ACC112 (cell line): ENCODE measurements at regions not wholly inside any gene's neighbourhood (a gene's known extent, or its start where the extent isn't known, plus 50 kb on each side); places are given as distances from the start of the nearest gene placed in this dataset.

Experiments used
- H2AFZ ChIP-seq: fragments of 200-600 bp; sonication (generic); one replicate; pipeline ENCODE4 v1.6.0; 2017; ENCODE audit warnings: antibody characterized with exemption, low read length; ENCODE audit not compliant: unreplicated experiment
- H3K27ac ChIP-seq: fragments of 200-600 bp; sonication (generic); 2 replicates; pipeline ENCODE4 v1.5.1; 2014; ENCODE audit warnings: low read depth, mild to moderate bottlenecking, antibody characterized with exemption, low read length, moderate library complexity
- H3K27me3 ChIP-seq: fragments of 200-600 bp; sonication (generic); 2 replicates; pipeline ENCODE4 v1.6.1; 2014; ENCODE audit warnings: mild to moderate bottlenecking, antibody characterized with exemption, low read length, moderate library complexity, mixed read lengths; ENCODE audit not compliant: insufficient read depth
- H3K36me3 ChIP-seq: fragments of 200-600 bp; sonication (generic); 2 replicates; pipeline ENCODE4 v1.6.1; 2016; ENCODE audit warnings: mild to moderate bottlenecking, antibody characterized with exemption, low read length, moderate library complexity, mixed read lengths; ENCODE audit not compliant: insufficient read depth
- H3K4me1 ChIP-seq: fragments of 200-600 bp; sonication (generic); one replicate; pipeline ENCODE4 v1.6.1; 2016; ENCODE audit warnings: low read length, mixed read lengths; ENCODE audit not compliant: insufficient read depth, unreplicated experiment, control insufficient read depth
- H3K4me3 ChIP-seq: fragments of 200-600 bp; sonication (generic); 2 replicates; pipeline ENCODE4 v1.5.1; 2014; ENCODE audit warnings: mild to moderate bottlenecking, low read depth, low read length
- H3K79me2 ChIP-seq: fragments of 200-600 bp; sonication (generic); one replicate; pipeline ENCODE4 v1.6.0; 2016; ENCODE audit warnings: low read length; ENCODE audit not compliant: control insufficient read depth, unreplicated experiment, insufficient read depth

DNA sequence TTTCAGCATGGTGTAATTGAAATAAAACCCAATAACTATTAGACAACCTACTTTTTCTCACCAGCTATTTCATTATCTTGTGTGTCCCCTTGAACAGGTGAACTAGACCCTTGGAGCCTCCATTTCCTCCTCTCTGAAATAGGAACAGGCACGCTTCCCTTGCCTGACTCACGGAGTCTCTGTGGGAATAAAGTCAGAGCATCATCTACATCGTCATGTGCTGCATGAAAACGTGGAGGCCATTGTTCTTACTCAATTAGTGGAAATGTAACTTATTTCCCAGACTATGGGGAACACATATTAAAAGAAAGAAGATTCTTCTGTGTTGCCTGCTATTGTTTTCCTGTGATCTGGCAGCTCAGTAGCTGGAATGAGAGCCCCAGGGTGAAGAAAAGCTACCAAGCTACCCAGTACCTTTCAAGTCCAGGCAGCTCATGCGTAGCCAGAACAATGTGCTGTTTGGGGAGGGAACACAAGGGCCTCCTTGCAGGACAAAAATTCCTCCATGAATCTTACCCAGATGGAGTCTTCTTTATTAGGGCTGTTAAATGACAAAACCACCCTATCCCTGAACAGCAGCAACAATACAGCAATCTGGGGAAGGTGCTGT, 59.8 kb downstream of the SOX11 start:
- Histone ChIP-seq H3K36me3 (no peaks in the 10 kb centered on the region), H3K27ac (no peak overlapping the region), H3K4me1 (no peaks in the 10 kb centered on the region), H3K4me3 (no peak overlapping the region), H3K27me3 (no peaks in the 10 kb centered on the region), H2AFZ (no peak overlapping the region), H3K79me2 (no peaks in the 10 kb centered on the region)

DNA sequence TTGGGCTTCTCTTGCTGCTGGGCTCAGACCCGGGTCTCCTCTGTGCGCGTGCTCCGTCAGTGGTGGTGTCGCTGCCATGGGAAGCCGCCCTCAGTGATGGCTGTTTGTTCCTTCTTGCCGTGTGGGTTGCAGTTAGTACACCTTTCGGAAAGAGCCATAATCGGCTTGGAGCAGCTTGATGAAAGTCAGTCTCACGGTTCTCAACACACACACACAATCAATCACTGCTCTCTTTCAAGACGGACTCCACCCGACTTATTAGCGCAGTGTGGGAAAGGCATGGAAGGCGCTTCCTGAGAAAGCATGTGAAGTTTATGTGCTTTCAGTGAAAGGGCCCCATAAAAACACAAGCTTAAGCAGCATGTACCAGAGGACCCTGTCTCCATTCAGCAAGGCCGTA, 64.1 kb downstream of the SOX11 start:
- no peaks in the 10 kb centered on the region for H3K4me1 ChIP-seq
- no peak overlapping the region for H3K27ac ChIP-seq
- no peak overlapping the region for H2AFZ ChIP-seq
- H3K36me3 ChIP-seq, result no peaks in the 10 kb centered on the region
- no peaks in the 10 kb centered on the region for H3K27me3 ChIP-seq
- no peaks in the 10 kb centered on the region for H3K79me2 ChIP-seq
- H3K4me3 ChIP-seq, result no peak overlapping the region

DNA sequence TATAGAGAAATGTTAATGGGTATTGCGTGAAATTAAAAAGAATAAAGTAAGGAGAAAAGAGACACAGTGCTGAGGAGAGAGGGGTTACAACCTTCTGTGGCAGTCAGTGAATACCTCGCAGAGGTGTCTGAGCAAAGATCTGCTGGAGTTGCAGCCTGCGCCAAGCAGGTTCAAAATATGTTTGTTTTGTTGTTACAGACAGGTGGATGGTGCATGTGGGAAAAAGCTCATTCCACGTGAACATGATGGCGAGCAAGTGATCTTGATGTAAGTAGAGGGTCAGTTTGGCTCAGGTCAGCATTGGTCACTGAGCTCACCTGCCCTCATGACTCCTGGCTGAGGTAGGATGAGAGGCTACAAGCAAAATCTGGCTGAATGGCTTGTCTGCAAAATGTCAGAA, 66.2 kb downstream of the SOX11 start:
- no peaks in the 10 kb centered on the region for H3K79me2 ChIP-seq
- H3K27ac ChIP-seq, result no peak overlapping the region
- no peaks in the 10 kb centered on the region for H3K4me1 ChIP-seq
- no peak overlapping the region for H3K4me3 ChIP-seq
- H2AFZ ChIP-seq, result no peak overlapping the region
- H3K27me3 ChIP-seq, result no peaks in the 10 kb centered on the region
- no peaks in the 10 kb centered on the region for H3K36me3 ChIP-seq

DNA sequence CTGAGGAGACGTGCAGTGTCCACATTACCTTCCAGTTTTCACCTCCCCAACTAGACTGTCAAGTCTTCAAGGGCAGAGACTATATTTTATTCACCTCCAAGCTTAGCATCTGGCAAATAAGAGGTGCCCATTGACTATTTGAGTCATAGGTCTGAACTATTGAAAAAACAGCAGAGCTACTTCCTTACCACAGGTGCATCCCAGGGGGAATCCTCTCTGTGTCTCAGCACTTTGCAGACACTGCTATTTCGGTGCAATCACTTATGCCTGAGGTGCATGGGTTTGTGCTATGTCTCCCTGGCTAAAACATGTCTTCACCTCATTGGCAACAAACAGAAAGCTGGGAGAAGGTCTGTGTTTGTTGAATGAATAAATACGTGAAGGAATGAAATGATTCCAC, 67.8 kb downstream of the SOX11 start:
- H3K36me3 ChIP-seq, result no peaks in the 10 kb centered on the region
- no peaks in the 10 kb centered on the region for H3K27me3 ChIP-seq
- H2AFZ ChIP-seq, result no peak overlapping the region
- no peaks in the 10 kb centered on the region for H3K79me2 ChIP-seq
- H3K4me1 ChIP-seq, result no peaks in the 10 kb centered on the region
- H3K4me3 ChIP-seq, result no peak overlapping the region
- H3K27ac ChIP-seq, result no peak overlapping the region

DNA sequence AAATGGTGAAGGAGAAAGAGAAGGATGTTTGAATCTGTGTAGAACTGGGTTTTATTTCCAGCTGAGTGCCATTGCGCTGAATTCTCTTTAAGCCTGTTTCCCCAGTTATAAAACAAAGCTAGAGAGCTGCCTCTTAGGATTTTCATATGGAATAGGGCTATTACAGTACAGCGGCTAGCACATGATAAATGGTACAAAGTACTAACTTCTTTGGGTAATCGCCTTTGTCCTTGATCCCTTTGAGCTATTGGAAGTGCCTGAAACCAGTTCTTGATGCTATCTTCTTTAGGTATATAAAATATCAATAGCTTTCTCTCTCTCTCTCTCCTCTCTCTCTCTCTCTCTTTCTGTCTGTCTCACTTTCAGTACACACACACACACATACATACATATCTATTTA, 71.3 kb downstream of the SOX11 start:
- no peak overlapping the region for H3K27ac ChIP-seq
- no peak overlapping the region for H3K4me3 ChIP-seq
- H3K36me3 ChIP-seq, result no peaks in the 10 kb centered on the region
- H2AFZ ChIP-seq, result no peak overlapping the region
- no peaks in the 10 kb centered on the region for H3K4me1 ChIP-seq
- H3K79me2 ChIP-seq, result no peaks in the 10 kb centered on the region
- H3K27me3 ChIP-seq, result no peaks in the 10 kb centered on the region

DNA sequence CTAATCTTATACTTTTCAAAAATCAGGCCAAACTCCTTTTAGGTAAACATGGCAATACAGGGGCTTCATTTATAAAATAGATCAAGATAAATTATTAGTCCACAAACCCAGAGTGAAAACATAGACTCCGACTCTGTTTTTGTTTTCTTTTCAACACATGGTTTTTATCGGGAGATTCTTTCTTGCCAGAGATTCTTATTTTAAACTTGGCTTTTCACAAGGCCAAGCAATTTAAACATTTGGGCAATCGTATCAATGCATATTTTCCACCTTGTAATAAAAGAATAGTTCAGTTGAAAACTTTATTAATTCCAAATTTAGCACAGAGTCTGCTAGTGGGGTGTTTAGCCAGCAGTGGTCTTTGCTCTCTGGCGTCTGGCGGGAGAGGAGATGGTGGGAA, 71.9 kb downstream of the SOX11 start:
- no peak overlapping the region for H3K27ac ChIP-seq
- H3K4me3 ChIP-seq, result no peak overlapping the region
- H2AFZ ChIP-seq, result no peak overlapping the region
- H3K4me1 ChIP-seq, result no peaks in the 10 kb centered on the region
- no peaks in the 10 kb centered on the region for H3K79me2 ChIP-seq
- no peaks in the 10 kb centered on the region for H3K27me3 ChIP-seq
- no peaks in the 10 kb centered on the region for H3K36me3 ChIP-seq

DNA sequence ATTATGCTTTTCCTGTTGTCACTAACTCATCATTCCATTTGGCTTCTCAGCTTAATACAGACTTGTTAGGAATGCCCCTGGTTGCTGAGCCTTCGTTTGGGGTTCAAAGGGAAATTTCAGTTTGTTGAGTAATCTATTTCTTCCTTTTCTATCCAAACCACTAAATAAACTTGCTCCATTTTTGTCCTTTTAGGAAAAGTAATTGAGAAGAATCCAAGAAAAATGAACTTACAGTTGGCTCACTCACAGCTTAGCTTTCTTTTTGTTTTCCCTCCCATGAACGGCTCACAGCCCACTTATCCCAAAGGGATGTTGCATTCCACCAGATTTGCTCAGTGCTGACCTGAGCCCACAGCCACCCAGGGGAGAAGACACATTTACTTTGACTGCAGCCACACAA, 73.9 kb downstream of the SOX11 start:
- Histone ChIP-seq H3K4me3 (no peak overlapping the region), H3K27me3 (no peaks in the 10 kb centered on the region), H3K79me2 (no peaks in the 10 kb centered on the region), H3K4me1 (no peaks in the 10 kb centered on the region), H3K36me3 (no peaks in the 10 kb centered on the region), H2AFZ (no peak overlapping the region), H3K27ac (no peak overlapping the region)

DNA sequence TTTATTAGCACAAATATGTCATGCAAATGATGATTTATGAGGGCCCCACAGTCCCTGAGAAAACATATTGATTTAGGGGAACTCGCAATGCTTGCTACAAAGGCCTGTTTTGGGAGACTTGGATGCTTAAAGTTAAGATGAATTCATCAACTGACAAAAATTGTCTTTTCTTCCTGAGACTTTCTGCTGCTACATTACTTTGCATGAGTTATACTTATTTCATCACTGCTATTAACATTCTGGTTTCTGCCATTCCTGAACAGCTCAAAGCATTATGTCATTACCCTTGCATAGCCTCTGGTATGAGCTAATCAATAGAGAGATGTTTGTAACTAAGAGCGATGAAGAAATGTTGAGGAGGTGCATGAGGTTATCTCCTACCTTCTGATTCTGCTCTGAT, 74.4 kb downstream of the SOX11 start:
- H3K4me1 ChIP-seq, result no peaks in the 10 kb centered on the region
- no peaks in the 10 kb centered on the region for H3K79me2 ChIP-seq
- no peaks in the 10 kb centered on the region for H3K27me3 ChIP-seq
- no peak overlapping the region for H3K4me3 ChIP-seq
- H3K27ac ChIP-seq, result no peak overlapping the region
- H2AFZ ChIP-seq, result no peak overlapping the region
- H3K36me3 ChIP-seq, result no peaks in the 10 kb centered on the region

DNA sequence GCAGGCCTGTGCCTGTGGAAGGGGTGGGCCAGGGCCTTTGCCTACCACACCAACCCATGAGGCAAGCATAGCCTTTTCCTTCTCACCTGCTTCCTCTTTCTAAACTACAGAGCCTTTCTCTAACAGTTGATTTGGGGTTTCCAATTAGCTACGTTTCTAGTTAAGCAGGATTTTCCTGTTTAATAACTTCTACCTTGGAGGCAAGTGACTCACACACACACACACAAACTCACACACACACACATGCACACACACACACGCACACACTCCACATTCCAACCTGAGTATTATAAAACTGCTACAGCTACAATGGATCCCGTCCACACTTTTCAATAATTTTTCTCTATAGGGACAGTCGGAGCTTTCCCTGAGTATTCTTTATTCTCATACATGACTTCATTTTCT, 84.9 kb downstream of the SOX11 start:
- H2AFZ ChIP-seq, result no peak overlapping the region
- H3K27ac ChIP-seq, result no peak overlapping the region
- no peaks in the 10 kb centered on the region for H3K4me1 ChIP-seq

DNA sequence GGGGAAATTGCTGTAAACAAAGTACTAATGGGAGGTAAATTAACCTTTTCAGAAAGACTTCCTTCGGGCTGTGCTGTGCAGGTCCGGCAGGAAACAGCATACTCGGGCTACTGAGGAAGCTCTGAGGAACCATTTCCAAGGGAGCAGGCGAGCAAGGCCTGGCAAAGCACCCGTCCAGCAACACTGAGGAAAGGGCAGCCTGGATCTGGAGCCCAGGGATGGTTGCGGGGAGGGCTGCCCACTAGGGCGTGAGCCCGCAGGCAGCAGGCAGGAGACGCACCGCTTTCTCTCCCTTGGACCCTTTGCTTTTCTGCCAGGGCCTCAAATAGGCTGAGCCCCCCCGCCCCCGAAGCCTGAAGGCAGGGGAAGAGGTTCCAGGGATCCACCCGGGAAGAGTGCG, 89.5 kb downstream of the SOX11 start:
- Histone ChIP-seq H3K79me2 (no peaks in the 10 kb centered on the region), H2AFZ (no peak overlapping the region), H3K27ac (no peak overlapping the region), H3K4me3 (no peak overlapping the region), H3K36me3 (no peaks in the 10 kb centered on the region), H3K27me3 (no peaks in the 10 kb centered on the region), H3K4me1 (no peaks in the 10 kb centered on the region)

More for the DNA sequence above, 84.9 kb downstream of the SOX11 start:
- H3K27me3 ChIP-seq, result no peaks in the 10 kb centered on the region
- no peaks in the 10 kb centered on the region for H3K36me3 ChIP-seq
- H3K4me3 ChIP-seq, result no peak overlapping the region
- no peaks in the 10 kb centered on the region for H3K79me2 ChIP-seq

DNA sequence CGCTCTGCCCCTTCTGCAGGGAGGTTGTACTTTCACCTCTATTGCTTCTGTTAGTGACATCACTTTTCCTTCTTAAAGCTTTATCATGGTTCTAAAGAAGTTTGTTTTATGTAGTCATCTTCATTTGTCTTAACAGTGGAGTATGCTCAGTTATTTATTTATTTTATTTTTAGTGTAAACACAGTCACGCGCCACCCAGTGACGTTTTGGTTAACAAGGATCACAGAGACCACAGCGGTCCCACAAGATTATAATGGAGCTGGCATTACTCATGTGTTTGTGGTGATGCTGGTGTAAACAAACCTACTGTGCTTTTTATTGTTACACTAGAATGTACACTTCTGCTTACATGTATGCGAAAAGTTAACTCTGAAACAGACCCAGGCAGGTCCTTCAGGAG, 89.9 kb downstream of the SOX11 start:
- no peak overlapping the region for H3K27ac ChIP-seq
- no peaks in the 10 kb centered on the region for H3K4me1 ChIP-seq
- no peaks in the 10 kb centered on the region for H3K79me2 ChIP-seq
- no peak overlapping the region for H3K4me3 ChIP-seq
- H3K36me3 ChIP-seq, result no peaks in the 10 kb centered on the region
- H3K27me3 ChIP-seq, result no peaks in the 10 kb centered on the region
- H2AFZ ChIP-seq, result no peak overlapping the region
